Stimulated activated CD8-positive, alpha-beta memory T cell treated with anti-CD3 and anti-CD28 coated beads, Interleukin-15, amount 100 ng/mL, for 1 hour (primary cell): ENCODE measurements at regions not wholly inside any gene's neighbourhood (a gene's known extent, or its start where the extent isn't known, plus 50 kb on each side); places are given as distances from the start of the nearest gene placed in this dataset.

Experiments used
- DNase-seq: peaks from one replicate; pipeline ENCODE4 v3.0.0-alpha.2; 2020; ENCODE audit warnings: low read depth

DNA sequence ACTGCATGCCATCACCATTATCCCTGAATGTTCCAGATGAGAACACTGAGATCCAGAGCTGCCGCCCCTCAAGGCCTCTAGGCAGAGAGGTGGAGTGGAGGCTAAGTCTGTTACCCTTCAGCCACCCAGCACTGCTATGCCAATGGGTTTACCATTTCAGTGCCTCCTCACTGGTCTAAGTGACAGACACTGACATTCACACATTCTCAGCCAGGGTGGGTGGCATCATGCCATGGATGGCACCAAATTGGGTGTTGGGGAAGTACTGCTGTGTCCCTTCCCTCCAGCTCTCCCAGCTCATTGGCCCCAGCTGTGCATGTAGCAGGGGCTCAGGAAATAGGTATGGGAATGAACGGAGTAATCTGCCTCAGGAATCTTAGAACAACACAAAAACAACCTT lies 96.8 kb upstream of the PLET1 start:
- DNase-seq = no peak

DNA sequence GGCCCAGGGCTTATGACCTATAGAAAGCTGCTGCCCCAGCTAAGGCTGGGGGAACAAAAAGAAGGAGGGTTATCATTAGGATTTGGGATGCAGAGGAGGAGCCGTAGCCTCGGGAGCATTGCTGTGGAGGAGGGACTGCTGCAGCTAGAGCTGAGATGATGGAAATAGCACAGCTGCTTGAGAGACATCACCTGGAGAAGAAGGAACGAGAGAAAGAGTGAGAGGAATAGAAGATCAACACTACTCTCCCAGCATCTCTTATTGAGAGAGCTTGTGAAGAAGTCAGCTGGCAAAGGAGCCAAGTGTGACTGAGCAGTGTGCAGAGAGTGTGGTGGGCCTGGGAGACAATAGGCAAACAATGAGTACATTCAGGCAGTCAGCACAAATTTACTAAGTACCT lies 100.7 kb upstream of the PLET1 start:
- DNase-seq = no peak

DNA sequence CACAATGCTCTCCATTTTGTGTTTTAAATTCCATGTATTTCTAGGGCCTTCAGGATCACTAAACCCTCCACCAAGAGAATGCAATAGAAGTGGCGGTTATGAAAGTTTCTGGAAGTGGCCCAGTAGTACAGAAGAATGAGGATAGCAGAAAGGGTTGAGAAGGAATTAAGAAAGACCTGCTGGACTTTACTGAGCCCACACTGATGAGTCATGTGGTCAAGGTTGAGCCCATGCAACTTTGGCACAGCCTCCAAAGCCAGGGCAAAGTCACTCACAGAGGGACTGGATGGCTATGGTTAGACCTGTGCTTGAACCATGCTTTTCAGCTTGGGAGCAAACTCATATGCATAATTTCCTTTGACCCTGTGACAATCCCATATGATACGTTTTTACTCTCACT lies 102.9 kb upstream of the PLET1 start:
- no peak for DNase-seq

DNA sequence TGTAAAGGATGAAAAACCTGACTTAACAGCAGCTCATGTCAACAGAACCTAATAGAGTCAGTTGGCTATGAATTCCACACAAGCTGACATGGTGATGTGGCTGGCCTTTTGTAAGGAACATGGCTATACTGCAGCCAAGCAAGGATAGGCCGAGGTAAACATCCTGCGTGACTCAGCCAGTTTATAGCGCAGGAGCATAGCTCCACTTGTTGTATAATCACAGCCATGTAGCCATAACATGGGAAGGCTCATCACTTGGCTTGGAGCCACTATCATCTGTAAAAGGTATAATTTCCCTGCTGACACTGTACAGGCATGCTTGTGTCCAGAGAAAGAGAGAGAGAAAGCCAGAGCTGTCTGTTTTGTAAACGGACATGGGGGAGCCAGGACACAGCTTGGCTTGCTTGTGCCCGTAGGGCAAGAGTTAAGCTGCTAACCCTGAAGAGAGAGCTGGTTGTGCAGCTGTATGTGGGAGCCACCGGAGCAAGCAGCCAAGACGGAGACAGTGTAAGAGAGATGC lies 104.4 kb upstream of the PLET1 start:
- DNase-seq = no peak

DNA sequence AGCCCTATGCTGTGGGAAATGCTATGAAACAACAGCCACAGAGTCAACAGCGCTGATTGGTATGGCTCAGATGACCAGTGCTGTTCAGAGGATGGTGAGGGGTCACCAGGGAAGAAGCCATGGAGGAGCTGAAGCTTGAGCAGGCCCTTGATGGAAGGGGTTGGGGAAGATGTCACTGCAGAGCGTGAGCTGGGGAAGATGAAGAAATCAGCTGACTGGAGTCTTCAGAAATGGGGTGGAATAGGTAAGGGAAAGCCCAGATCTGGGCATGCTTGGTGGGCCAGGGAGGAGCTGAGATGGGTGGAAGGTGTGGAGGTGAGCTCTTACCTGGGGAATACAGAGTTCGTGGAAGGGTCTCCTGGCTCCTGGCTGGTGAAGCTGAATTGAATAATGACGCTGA lies 105.4 kb upstream of the PLET1 start:
- DNase-seq = no peak

DNA sequence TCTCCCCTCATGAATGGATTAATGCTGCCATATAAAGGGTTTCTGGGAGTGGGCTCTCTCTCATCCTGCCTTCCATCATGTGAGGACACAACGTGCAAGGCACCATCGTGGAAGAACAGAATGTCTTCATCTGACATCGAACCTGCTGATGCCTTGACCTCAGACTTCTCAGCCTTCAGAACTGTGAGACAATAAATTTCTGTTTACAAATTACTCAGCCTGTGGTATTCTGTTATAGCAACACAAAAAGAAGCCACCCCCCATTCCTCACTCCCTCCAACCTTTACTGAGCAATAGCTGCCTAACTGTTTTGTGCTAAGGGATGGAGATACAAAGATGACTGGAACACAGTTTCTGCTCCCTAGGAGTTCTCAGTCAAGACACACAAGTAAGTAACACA lies 106.1 kb upstream of the PLET1 start:
- no peak for DNase-seq

DNA sequence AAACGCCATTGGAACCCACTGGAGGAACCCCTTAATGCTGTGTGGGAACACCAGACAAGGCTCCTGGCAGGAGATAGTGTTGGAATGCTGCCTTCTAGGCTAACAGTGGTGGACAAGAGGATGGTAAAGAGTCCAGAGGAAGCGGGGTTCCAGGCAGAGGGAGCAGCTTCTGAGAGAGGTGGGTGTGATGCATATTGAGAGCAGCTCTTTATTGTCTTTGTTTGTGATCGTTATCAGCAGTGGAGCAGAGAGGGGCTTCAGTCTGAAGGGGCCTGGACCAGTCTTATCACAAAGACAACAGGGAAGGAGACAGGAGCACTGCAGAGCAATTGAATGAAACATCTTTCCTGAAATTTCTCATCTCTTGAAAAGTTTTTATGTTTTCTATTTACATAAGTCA lies 106.8 kb upstream of the PLET1 start:
- no peak for DNase-seq

DNA sequence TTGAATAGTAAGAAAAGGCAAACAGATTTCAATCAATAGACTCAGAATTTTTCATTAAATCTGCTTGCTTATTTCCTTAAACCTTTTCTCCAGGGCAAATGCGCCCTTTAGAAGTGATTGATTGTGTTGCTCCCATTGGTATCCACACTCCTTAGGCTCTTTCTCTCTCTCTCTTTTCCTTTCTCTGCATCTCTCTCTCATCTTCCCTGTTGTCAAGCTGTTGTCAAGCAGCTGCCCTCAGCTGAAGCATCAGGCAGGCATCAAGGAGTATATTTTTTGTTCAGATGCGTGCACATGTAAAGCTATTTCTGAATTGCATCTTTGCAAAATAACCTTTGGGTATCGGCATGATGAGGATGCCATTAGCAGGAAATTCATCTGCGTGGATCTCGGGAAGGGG lies 107.2 kb upstream of the PLET1 start:
- no peak for DNase-seq

DNA sequence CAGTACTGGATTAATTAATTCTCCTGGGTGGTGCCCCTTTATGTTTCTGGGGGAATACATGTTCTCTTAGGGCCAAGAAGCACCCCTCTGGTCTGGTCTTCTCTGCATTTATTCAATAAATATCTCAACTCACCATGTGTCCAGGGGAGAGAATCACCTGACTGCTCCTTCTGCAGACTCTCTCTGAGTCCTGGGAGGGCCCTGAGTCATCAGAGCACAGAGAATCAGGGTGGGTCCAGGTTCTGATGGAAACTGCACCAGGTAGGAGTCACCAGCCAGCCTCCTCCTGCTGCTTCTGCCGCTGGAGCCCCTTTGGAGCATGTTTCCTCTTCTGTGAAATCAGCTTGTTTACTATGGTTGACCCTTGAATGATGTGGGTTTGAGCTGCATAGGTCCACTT lies 107.7 kb upstream of the PLET1 start:
- no peak for DNase-seq

DNA sequence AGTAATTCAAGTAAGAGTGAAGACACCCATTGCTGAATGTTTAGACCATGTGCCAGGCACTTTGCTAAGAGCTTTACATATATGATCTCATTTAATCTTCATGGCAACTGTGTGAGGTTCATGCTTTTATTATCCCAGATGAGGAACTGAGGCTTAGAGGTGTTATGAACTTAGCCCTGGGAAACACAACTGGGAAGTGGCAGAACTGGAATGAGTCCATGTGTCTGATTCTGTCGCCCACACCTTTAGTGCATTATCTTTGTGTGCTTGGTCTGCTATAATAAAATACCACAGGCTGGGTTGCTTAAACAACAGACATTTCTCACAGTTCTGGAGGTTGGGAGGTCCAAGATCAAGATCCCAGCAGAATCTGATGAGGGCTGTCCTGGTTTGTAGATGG lies 108.7 kb upstream of the PLET1 start:
- DNase-seq = no peak

DNA sequence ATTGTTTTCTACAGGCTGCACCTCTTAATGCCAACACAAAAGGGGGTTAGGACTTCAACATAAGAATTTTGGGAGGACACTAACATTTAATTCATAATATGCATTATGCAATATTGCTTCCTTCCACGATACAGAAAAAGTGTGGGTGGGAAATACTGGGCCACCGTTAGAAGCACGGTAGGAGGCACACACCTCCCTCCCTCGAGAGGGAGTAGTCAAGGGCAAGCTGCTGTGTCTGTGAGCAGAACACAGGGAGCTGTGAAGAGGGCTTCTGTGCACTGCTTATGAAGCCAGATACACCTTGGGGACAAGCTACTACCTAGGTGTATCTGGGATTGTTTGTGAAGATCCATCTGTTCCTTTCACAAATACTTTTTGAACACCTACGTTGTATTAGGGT lies 109.3 kb upstream of the PLET1 start:
- DNase-seq = no peak

DNA sequence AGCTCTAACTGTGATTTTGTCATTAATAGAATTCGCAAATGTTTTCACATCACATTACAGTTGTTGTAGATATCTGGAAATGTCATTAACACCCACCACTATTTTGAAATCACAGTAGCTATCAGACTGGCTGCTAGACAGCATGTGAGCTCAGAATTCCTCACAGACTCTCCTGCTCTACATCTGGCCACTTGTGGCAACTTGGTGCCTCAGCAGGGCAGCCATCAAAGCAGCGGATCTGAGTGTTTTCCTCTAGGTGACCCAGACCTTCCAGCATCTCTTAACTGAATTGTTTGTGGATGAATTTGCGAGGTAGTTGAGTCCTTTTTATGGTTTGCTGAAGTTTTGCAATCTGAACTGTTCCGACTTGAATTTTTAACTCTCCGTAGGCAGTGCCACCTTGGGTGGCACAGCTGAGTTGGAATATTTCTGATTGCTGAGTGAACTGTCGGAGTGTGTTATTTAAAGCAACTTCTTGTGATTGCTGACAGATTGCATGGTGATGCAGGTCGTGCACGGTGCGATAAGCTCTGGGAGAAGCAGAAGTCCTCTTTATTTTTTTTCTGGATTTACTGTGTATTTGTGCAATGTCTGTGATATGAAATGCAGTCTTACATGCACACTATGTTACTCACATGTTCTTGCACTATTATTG lies 114.0 kb upstream of the PLET1 start:
- no peak for DNase-seq

DNA sequence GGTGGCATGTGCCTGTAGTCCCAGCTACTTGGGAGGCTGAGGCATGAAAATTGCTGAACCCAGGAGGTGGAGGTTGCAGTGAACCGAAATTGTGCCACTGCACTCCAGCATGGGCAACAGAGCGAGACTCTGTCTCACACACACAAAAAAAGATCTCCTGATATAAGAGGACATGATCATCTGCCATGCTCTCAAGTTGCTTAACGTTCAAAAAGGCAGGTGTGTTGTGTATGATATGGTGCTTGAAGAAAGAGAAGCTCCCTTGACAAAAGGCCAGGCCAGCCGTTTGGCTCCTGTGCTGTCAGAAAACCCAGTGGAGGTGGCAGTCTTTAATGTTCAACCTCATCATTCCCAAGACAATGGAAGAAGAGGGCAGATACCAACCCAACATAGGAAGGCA lies 117.3 kb upstream of the PLET1 start:
- DNase-seq = no peak

DNA sequence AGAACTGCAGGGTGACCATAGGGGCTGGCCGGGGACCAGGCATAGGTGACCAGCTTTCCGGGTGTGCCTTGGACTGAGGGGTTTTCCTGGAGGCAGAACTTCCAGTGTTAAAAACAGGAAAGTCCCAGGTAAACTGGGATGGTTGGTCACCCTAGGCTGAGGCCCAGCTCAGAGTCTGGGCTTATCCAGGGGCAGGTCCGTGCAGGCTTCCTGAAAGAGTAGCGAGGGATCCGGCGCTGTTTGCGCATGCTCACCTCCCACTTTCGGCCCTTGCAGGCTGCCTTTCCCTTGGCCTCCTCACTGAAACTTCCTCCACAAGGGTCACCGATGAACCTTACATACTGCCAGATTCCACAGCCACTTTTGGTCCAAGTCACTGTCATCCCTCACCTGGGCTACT lies 119.8 kb upstream of the PLET1 start:
- no peak for DNase-seq

DNA sequence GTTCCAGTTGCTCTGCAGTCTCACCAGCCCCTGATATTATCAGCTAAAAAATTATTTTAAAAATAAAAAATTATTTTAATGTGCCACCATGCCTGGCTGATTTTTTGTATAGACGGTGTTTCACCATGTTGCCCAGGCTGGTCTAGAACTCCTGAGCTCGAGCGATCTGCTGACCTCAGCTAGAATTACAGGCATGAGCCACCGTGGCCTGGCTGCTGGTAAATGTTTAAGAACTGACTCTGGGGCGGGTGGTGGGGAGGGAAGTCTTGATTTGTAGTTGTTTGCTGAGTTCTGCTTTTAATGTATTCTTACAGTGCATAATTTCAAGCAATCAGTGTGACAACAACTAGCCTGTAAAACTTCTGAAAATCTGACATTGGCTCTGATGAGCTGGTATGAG lies 120.9 kb upstream of the PLET1 start:
- no peak for DNase-seq

DNA sequence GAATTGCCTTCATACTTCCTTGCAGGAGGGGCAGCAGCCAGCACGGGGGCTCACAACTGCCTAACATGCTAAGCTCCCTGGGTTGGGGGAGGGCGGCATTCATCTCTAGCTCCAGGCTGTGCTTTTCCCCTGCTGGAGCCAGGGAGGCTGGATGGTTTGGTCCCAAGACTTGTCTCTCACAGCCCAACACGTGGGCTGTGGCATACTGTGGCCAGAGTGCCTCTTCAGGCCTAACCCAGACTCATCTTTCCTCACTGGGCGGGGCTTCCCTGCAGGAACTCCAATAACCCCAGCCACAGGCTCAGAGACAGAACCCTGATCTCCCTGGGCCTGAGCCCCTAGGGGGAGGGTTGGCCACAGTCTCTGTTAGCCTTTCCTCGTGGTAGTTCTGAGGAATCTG lies 121.9 kb upstream of the PLET1 start:
- DNase-seq = no peak

DNA sequence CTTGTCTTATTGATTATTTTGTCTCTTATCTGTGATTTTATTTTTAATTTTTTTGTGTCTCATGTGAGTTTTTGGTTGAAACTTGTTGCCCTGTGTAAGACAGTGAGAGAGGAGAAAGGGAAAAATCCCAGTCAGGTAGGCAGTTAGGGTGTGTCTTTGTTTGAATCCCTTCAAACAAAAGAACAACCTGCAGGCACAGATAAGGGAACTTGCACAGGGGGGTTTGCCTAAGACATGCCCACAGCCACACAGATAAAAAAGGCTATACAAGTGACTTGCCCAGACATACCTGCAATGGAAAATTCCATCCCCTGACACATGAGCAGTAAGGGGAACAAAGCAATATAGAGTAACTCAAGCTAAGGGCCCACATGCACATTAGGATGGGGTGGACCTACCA lies 127.8 kb upstream of the PLET1 start:
- DNase-seq = no peak

DNA sequence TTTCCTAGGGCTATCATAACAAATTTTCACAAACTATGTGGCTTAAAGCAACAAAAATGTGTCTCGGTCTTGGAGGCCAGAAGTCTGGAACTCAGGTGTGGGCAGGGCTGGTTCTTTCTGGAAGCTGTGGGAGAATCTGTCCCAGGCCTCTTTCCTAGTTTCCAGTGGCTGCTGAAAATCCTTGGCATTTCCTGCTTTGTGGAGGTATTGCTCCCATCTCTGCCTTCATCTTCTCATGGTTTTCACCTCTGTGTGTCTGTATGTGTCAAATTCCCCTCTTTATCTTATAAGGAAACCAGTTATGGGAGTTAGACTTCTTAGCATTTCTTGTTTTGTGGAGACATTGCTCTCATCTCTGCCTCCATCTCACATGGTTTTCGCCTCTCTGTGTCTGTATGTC lies 130.4 kb upstream of the PLET1 start:
- no peak for DNase-seq

DNA sequence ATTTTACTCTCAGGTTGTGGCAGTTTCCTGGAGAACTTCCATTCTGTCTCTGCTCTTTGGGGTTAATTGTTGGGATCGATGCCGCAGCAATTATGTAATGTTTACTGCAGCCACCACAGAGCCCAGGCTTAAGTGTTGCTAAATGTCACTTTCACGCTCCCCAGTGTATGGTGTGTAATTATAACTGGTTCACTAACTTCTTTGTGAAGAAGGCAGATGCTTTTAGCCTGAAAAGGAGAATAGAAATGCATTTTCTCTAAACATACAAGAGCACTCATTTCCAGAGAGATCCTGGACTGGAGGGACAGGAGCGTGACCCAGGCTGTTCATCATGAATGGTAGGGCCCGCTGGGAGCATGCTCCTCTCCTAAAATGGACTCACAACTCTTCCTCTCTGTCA lies 132.2 kb upstream of the PLET1 start:
- DNase-seq = no peak

DNA sequence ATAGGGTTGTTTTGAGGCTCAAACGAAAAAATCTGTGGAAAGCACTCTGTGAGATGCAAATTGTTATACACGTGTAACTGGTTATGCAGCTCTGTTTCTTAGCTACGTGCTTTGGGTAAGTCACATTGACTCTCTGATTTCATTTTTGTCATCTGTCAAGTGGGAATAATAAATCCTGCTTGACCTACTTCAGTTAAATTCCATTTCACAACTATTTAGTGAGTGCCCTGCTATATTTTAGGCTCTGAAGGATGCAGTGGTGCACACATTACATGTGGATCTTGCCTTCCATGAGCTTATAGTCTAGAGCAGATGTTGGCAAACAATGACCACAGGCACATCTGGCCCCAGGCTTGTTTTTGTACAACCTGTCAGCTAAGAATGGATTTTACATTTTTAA lies 133.6 kb upstream of the PLET1 start:
- DNase-seq = no peak

DNA sequence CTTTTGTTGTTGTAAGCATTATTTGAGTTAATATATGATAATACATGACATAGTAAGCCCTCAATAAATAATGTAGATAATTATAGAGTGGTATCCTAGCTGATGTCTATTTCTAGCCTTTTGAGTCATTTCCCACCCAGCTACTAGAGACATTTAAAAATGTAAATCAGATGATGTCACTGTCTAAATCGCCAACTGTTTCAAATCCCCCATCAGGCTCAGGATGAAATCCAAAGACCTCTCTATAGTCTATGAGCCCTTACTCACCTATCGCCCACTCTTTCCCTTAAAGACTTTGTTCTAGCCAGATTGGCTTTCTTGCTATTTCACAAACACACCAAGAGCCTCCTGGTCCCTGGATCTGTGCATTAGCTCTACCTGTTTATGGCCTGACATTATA lies 135.4 kb upstream of the PLET1 start:
- DNase-seq = no peak

DNA sequence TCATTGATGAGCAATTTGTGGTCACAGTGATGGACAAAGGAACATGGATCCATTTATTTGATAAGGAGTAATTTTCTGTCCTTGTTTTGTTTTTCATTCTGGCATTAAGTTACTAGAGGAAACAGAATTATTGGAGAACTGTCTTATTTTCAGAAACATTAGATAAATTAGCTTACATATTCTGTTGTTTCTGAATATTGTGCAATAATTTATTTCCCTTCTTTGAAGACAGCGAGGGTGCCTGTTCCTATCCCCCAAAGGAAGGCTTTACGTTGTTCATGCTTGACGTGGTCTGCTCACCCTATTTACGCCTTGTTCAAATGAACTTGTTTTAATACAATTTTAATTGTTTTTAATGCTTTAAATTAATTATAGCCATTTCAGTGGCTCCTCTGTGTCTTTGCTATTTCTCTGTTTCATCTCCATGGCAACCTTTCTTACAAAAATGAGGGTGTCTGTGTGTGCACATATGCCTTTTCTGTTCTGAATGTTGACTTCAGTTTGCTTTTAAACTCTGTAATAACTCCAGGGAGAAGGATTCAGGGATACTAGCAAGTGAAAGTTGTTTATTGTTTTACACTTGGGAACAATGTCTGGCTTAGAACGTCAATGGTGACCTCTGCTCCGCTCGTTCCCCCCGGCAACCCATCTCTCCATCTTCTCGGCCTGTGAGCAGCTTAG lies 138.3 kb upstream of the PLET1 start:
- DNase-seq = no peak

DNA sequence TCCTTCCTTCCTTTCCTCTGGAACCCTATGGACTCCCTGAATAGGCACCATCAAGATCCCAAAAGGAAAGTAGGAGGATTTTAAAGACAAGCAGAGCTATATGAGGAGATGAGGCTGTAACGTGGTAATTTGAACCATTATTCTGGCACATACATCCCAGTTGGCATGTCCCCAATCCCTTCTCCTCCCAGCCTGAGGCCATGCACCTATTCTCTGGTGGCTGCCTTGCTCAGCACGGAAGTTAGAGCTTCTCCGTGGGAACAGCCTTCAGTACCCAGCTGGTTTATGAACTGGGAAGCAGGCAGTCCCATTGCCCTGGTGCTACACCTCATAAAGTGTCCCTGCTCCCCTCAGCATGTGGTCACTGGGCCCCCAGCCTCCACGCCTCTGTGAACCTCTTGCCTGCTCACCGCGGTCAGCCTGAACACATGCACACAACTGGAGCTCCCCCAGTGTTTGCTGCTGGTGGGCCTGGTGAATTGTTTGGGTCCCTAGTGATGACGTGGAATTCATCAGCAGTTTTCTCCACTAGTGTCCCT lies 139.9 kb upstream of the PLET1 start:
- no peak for DNase-seq
